A673 (cell line): ENCODE measurements at regions not wholly inside any gene's neighbourhood (a gene's known extent, or its start where the extent isn't known, plus 50 kb on each side); places are given as distances from the start of the nearest gene placed in this dataset.

Experiments used
- BruUV-seq: library from RNA; stranded (reverse); fragments of 400-500 nt; replicated peaks from 2 replicates; lab custom pipeline; 2021; lab: Mats Ljungman, UMichigan
- CTCF ChIA-PET: fragments of 300-600 bp; sonication (Branson Sonifier 250); formaldehyde crosslinking; loops from one replicate; lab custom pipeline; 2022; ENCODE audit warnings: antibody characterized with exemption; lab: Charles Lee
- POLR2A ChIA-PET: fragments of 300-600 bp; sonication (Branson Sonifier 250); formaldehyde crosslinking; loops from one replicate; lab custom pipeline; 2022; ENCODE audit warnings: antibody characterized with exemption; ENCODE audit not compliant: low non-redundant PET; lab: Charles Lee
- DNase-seq: peaks from one replicate; pipeline ENCODE4 v3.0.0-alpha.2; 2015; ENCODE audit warnings: low spot score
- H3K27ac ChIP-seq: fragments of 200-600 bp; sonication (generic); 2 replicates; pipeline ENCODE4 v1.5.1; 2016; ENCODE audit warnings: mixed run types, low read depth, mild to moderate bottlenecking, mixed read lengths, antibody characterized with exemption, low read length; ENCODE audit not compliant: poor library complexity, severe bottlenecking
- H3K27me3 ChIP-seq: fragments of 200-600 bp; sonication (generic); replicated peaks from 2 replicates; pipeline ENCODE4 v1.6.1; 2017; ENCODE audit warnings: mixed run types, low read depth, mild to moderate bottlenecking, mixed read lengths, antibody characterized with exemption, low read length; ENCODE audit not compliant: insufficient read depth, poor library complexity
- H3K36me3 ChIP-seq: fragments of 200-600 bp; sonication (generic); 2 replicates; pipeline ENCODE4 v1.6.1; 2016; ENCODE audit warnings: mixed run types, mild to moderate bottlenecking, mixed read lengths, antibody characterized with exemption, low read length; ENCODE audit not compliant: insufficient read depth, poor library complexity, severe bottlenecking
- H3K4me1 ChIP-seq: fragments of 200-600 bp; sonication (generic); 2 replicates; pipeline ENCODE4 v1.6.1; 2017; ENCODE audit warnings: mixed run types, mild to moderate bottlenecking, mixed read lengths, antibody characterized with exemption, low read length; ENCODE audit not compliant: insufficient read depth, poor library complexity, severe bottlenecking
- H3K4me3 ChIP-seq: fragments of 200-600 bp; sonication (generic); 2 replicates; pipeline ENCODE4 v1.5.1; 2016; ENCODE audit warnings: low read depth, mixed run types, mild to moderate bottlenecking, mixed read lengths, low read length; ENCODE audit not compliant: poor library complexity, severe bottlenecking
- H3K9me3 ChIP-seq: fragments of 200-600 bp; sonication (generic); 2 replicates; pipeline ENCODE4 v1.6.1; 2016; ENCODE audit warnings: mixed run types, low read depth, mild to moderate bottlenecking, mixed read lengths, antibody characterized with exemption, low read length; ENCODE audit not compliant: poor library complexity, severe bottlenecking
- CTCF ChIP-seq: fragments of 300-800, 200-600 bp; sonication (generic); conservative IDR thresholded peaks from 2 replicates; pipeline ENCODE4 v1.5.1; 2017; ENCODE audit warnings: low read depth, mild to moderate bottlenecking, antibody characterized with exemption, low read length, moderate library complexity, mixed read lengths
- EZH2 ChIP-seq: fragments of 200-600 bp; sonication (generic); IDR thresholded peaks from 2 replicates; pipeline ENCODE4 v1.6.1; 2017; ENCODE audit warnings: borderline replicate concordance, low read depth, mild to moderate bottlenecking, mixed read lengths, antibody characterized with exemption, low read length; ENCODE audit not compliant: poor library complexity, severe bottlenecking
- intact Hi-C: fragments of 100-400 bp; cut with micrococcal nuclease; formaldehyde crosslinking; loops from one replicate; pipeline ENCODE4 v1.10.0; 2022; ENCODE audit not compliant: unreplicated experiment

DNA sequence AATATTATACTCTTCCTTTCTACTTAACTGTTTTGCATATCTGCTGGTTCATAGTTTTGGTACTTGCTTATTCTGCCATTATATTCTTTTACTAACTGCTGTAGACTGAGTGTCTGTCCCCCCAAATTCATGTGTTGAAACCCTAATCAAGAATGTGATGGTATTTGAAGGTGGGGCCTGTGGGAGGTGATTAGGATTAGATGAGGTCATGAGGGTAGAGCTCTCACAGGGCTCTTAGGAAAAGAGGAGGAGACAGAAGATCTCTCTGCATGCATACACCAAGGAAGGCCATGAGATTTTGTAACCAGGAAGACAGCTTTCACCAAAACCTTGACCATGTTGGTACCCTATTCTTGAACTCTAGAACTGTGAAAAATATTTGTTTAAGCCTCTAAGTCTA lies 354.1 kb upstream of the B3GALT2 start:
- Histone ChIP-seq H3K9me3 (no peaks in the 10 kb centered on the region), H3K27me3 (no peaks in the 10 kb centered on the region), H3K27ac (no peak overlapping the region), H3K4me3 (no peak overlapping the region), H3K4me1 (no peaks in the 10 kb centered on the region), H3K36me3 (no peaks in the 10 kb centered on the region)
- intact Hi-C loops, result no loop called here
- POLR2A ChIA-PET, result no interaction called here
- TF ChIP-seq CTCF, result no peak
- no peak for DNase-seq
- no TSS peak for BruUV-seq
- CTCF ChIA-PET, result no interaction called here

DNA sequence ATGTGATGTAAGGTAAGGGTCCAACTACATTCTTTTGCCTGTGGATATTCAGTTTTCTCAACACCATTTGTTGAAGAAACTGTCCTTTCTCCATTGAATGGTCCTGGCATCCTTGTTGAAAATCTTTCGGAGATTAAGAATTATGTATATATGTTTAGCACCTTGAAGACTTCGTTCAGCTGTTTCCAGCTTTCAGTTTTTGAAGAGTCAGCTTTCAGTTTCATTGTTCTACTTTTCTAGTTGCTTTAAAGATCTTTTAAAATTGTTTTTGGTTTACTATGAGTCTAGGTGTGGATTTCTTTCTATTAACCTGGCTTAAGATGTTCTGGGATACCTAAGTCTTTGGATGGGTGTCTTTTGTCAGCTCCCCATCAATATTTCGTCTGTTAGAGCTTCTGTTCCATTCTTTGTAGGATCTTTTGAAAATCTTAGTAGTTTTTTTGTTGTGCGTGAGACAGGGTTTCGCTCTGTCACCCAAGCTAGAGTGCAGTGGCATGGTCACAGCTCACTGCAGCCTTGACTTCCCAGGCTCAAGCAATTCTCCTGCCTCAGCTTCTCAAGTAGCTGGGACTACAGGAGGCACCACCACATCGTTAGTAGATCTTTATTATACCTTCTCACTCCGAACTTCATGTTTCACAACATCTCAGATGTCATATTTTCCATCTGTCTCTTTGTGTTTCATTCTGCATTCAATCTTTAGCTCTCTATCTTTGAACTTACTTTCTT lies 353.5 kb upstream of the B3GALT2 start:
- no peak overlapping the region for H3K27ac ChIP-seq
- H3K36me3 ChIP-seq, result no peaks in the 10 kb centered on the region
- no peaks in the 10 kb centered on the region for H3K9me3 ChIP-seq
- TF ChIP-seq EZH2 (no peak), CTCF (no peak)
- no peak overlapping the region for H3K4me3 ChIP-seq
- no peaks in the 10 kb centered on the region for H3K27me3 ChIP-seq
- BruUV-seq, result no TSS peak
- intact Hi-C loops, result no loop called here
- ChIA-PET POLR2A (no interaction called here), CTCF (no interaction called here)
- H3K4me1 ChIP-seq, result no peaks in the 10 kb centered on the region
- DNase-seq, result no peak

GRCh38 chr1:193538680-193539079 lies 352.3 kb upstream of the B3GALT2 start:
- POLR2A ChIA-PET, result no interaction called here
- no peak for DNase-seq
- BruUV-seq, result no TSS peak
- H3K27ac ChIP-seq, result no peak overlapping the region
- H3K9me3 ChIP-seq, result no peaks in the 10 kb centered on the region
- no peaks in the 10 kb centered on the region for H3K27me3 ChIP-seq
- TF ChIP-seq EZH2, result no peak
- intact Hi-C loops, result no loop called here
- H3K4me3 ChIP-seq, result no peak overlapping the region
- no peaks in the 10 kb centered on the region for H3K36me3 ChIP-seq
- no peaks in the 10 kb centered on the region for H3K4me1 ChIP-seq
- CTCF ChIA-PET, result no interaction called here

GRCh38 chr1:193538003-193538354 lies 351.6 kb upstream of the B3GALT2 start:
- H3K9me3 ChIP-seq, result no peaks in the 10 kb centered on the region
- no peak overlapping the region for H3K4me3 ChIP-seq
- ChIA-PET CTCF (no interaction called here), POLR2A (no interaction called here)
- H3K36me3 ChIP-seq, result no peaks in the 10 kb centered on the region
- H3K27ac ChIP-seq, result no peak overlapping the region
- no TSS peak for BruUV-seq
- intact Hi-C loops, result no loop called here
- no peak for TF ChIP-seq CTCF
- no peak for TF ChIP-seq EZH2
- no peaks in the 10 kb centered on the region for H3K4me1 ChIP-seq
- no peaks in the 10 kb centered on the region for H3K27me3 ChIP-seq
- DNase-seq, result no peak
